ENCODE measurements at regions not wholly inside any gene's neighbourhood (a gene's known extent, or its start where the extent isn't known, plus 50 kb on each side); places are given as distances from the start of the nearest gene placed in this dataset.

DNA sequence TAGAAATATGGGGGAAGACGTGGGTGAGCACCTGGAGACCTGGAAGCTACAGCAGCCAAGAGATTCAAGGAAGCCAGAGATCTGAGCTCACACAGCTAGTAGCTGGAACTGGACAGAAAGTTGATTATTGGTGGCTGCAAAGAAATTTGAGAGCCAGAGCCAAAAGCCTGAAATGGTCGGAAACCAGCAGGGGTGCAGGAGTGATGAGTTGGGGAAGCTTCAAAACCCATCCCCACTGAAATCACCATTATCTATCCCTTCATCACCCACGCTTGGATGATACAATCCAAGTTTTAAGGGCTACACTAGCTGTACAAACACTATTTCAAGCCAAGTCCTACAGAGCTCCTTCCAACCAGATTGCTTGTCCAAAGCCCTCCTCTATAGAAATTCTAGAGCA, 296.1 kb upstream of the NEBL start:
- 17 to 100% (median 80%) methylated on average over 1 to 2 of the region's 3 CpGs; no CpG with 5 or more reads in 5 of the 10 experiments for WGBS, 10 experiments

DNA sequence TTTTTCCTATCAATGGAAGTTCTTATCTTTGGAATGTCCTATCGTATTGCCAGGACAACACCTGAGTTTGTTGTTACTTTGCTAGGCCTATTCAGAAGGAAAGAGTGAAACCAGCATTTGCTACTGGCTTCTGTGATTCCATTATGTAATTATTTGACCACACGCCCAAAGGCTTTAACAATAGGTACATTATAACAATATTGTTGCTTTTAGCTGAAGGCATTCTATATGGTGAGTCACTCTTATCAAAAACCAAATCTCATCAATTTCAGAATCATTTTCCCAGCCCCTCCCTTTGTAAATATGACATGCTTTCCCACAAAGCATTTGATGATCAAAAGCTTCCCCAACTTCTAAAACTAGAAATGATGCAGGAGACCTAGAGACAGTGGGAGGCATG, 294.4 kb upstream of the NEBL start:
- H3K27ac ChIP-seq, result no peak overlapping the region
- peak in 1 of 8 experiments; percentile 44 for ATAC-seq (replicated peaks in 6 of 8)
- H3K4me1 ChIP-seq (replicated peaks in 1 of 2), result peaks cover 0 to 4% of the 10 kb centered on the region in 2 donors
- 0 to 100% (median 92%) methylated on average over 1 to 2 of the region's 2 CpGs; no CpG with 5 or more reads in 3 of the 10 experiments for WGBS, 10 experiments
- H3K4me3 ChIP-seq, result no peak overlapping the region
- in situ Hi-C loops (cut with MboI; ENCODE audit: low pct_unique_long_range_greater_than_20kb in 2 of 9, low sequenced_read_pairs in 9 of 9, unreplicated experiment in 9 of 9), result no loop called here

More for the DNA sequence above, 296.1 kb upstream of the NEBL start:
- Histone ChIP-seq H3K4me1 (replicated peaks in 1 of 2) (peaks cover 0 to 4% of the 10 kb centered on the region in 2 donors), H3K27ac (no peak overlapping the region), H3K4me3 (no peak overlapping the region)
- ATAC-seq (replicated peaks in 6 of 8), result peak in 1 of 8 experiments; percentile 27
- in situ Hi-C loops (cut with MboI; ENCODE audit: low pct_unique_long_range_greater_than_20kb in 2 of 9, low sequenced_read_pairs in 9 of 9, unreplicated experiment in 9 of 9), result no loop called here

DNA sequence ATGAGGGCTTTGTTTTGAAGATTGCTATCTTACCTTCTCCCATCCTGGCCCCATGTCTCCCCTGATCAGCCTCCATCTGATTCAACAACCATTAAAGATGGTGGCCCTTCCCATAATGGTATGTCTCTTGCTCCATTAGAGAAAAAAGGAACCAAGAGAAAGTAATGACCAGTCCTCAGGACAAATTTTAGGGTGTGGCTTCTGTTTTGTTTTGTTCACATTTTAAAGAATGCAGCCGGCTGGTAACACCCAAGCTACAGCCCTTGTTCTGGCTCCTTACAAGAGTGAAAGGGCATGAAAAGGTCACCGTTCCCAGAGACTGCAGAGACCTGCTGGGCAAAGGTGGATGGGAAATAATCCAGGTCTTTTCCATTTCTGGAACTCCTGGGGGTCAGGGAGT, 287.9 kb upstream of the NEBL start:
- Histone ChIP-seq H3K27ac (no peak overlapping the region), H3K4me3 (no peak overlapping the region), H3K4me1 (replicated peaks in 1 of 2) (peaks cover 0 to 6% of the 10 kb centered on the region in 2 donors)
- in situ Hi-C loops (cut with MboI; ENCODE audit: low pct_unique_long_range_greater_than_20kb in 2 of 9, low sequenced_read_pairs in 9 of 9, unreplicated experiment in 9 of 9), result no loop called here
- WGBS, 10 experiments, result 8 to 100% (median 67%) methylated on average over 1 to 2 of the region's 2 CpGs; no CpG with 5 or more reads in 2 of the 10 experiments
- peak in 2 of 8 experiments; percentile 31 to 81 for ATAC-seq (replicated peaks in 6 of 8)

DNA sequence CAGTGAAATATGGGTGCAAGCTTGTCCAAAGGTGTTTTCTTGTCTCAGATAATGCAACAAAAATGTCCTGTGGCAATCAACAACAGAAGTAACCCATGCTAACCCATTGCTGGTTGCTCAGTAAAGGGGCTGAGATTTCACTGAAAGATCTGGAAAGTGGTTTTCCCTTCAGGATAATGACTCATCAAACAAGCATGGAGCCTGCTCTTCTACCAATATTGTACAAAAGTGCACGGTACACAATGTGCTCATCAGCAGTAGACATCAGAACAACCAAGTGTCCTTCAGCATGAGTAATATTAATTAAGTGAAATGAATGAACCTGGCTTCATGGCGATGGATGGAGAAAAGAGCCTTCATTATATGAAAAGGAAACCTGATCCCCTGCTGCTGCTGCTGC, 287.1 kb upstream of the NEBL start:
- Histone ChIP-seq H3K4me1 (replicated peaks in 1 of 2) (peaks cover 0 to 6% of the 10 kb centered on the region in 2 donors), H3K4me3 (no peak overlapping the region), H3K27ac (no peak overlapping the region)
- peak in 2 of 8 experiments; percentile 54 to 70 for ATAC-seq (replicated peaks in 6 of 8)
- WGBS, 10 experiments, result 6 to 100% (median 50%) methylated on average over 1 to 2 of the region's 2 CpGs; no CpG with 5 or more reads in 1 of the 10 experiments
- in situ Hi-C loops (cut with MboI; ENCODE audit: low pct_unique_long_range_greater_than_20kb in 2 of 9, low sequenced_read_pairs in 9 of 9, unreplicated experiment in 9 of 9), result no loop called here

DNA sequence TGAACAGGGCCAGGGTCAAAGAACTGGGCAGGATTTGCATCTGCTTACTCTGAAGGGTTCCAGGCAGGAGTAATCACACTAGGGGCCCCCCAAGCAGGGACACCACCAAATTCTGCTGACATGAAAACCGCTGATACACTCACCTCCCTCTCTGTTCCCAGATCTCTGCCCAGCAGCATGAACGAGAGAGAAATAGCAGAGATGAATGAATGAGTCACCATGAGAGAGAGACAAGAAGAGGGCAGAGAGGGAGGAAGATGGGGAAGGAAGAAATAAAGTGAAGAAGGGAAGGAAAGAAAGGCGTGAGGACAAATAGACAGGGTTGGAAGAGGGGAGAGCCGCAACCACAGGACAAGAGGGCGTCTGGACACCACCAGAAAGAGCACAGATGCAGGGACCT, 285.9 kb upstream of the NEBL start:
- no peak overlapping the region for H3K27ac ChIP-seq
- H3K4me3 ChIP-seq, result no peak overlapping the region
- H3K4me1 ChIP-seq (replicated peaks in 1 of 2), result peaks cover 0 to 6% of the 10 kb centered on the region in 2 donors
- in situ Hi-C loops (cut with MboI; ENCODE audit: low pct_unique_long_range_greater_than_20kb in 2 of 9, low sequenced_read_pairs in 9 of 9, unreplicated experiment in 9 of 9), result no loop called here
- ATAC-seq (replicated peaks in 6 of 8), result no peak
- 43 to 100% (median 87%) methylated on average over 1 to 5 of the region's 5 CpGs; no CpG with 5 or more reads in 1 of the 10 experiments for WGBS, 10 experiments

DNA sequence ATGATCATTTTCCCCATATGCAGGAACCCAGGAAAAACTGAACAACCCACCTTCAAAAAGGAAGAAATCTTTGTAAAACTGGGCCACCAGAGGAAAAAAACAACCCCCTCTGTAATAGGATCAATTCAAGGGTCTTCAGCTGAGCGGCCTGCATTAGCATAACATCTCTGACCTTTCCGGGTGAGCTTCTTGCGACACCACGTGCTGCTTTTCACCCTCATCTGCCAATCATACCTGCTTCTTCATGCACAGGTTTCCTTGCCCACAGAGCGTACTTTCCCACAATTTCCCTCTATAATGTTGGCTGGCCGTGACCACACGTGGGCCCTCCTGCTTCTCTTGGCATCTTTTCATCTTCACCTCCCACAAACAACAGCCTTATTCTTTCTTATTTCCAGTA, 284.3 kb upstream of the NEBL start:
- 0 to 100% (median 73%) methylated on average over 1 to 7 of the region's 7 CpGs; no CpG with 5 or more reads in 1 of the 10 experiments for WGBS, 10 experiments
- no peak overlapping the region for H3K27ac ChIP-seq
- ATAC-seq (replicated peaks in 6 of 8), result no peak
- H3K4me3 ChIP-seq, result no peak overlapping the region
- in situ Hi-C loops (cut with MboI; ENCODE audit: low pct_unique_long_range_greater_than_20kb in 2 of 9, low sequenced_read_pairs in 9 of 9, unreplicated experiment in 9 of 9), result no loop called here
- peaks cover 0 to 10% of the 10 kb centered on the region in 2 donors for H3K4me1 ChIP-seq (replicated peaks in 1 of 2)

DNA sequence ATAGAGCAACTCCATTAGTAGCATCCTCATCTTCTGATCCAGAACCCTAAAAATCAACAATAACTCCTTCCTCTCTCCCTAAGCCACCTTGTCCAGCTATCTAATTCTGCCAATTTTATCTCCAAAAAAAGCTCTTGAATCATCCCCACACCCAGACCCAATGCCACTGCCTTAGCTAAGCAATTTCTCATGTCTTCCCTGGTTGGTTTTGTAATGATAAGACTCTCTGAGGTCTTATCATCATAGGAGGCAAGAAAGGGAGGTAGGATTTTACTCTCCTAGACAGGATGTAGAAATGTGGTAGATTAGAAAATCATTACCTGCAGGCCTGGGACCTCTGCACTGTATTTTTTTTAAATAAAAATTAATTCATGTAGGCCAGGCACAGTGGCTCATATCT, 283.5 kb upstream of the NEBL start:
- H3K4me1 ChIP-seq (replicated peaks in 1 of 2), result peaks cover 0 to 14% of the 10 kb centered on the region in 2 donors
- H3K4me3 ChIP-seq, result no peak overlapping the region
- no peak for ATAC-seq (replicated peaks in 6 of 8)
- in situ Hi-C loops (cut with MboI; ENCODE audit: low pct_unique_long_range_greater_than_20kb in 2 of 9, low sequenced_read_pairs in 9 of 9, unreplicated experiment in 9 of 9), result no loop called here
- H3K27ac ChIP-seq, result no peak overlapping the region

DNA sequence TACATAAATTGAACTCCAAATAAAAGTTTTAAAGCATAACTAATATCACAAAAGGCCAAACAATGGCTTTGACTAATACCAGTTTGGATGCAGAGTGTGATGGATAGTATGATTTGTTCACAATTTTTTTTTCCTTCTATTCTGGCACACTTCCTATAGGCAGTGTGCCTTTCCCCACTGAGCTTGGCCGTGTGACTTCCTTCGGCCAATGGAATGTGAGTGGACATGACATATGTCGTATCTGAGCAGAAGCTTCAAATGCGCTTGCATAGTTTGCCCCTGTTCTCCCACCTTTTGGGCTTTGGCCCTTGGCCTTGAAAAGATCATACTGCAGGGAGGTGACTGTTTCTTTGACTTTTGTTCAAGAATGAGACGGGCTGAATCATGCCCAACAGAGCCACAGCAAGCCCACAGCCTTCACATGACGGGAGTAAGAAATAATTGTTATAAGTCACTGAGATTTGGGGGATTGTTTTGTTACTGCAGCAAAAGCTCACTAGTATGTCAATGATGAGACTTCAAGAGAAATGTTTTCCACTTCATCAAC, 279.9 kb upstream of the NEBL start:
- in situ Hi-C loops (cut with MboI; ENCODE audit: low pct_unique_long_range_greater_than_20kb in 2 of 9, low sequenced_read_pairs in 9 of 9, unreplicated experiment in 9 of 9), result no loop called here
- H3K4me3 ChIP-seq, result no peak overlapping the region
- H3K4me1 ChIP-seq (replicated peaks in 1 of 2), result peaks cover 11 to 21% of the 10 kb centered on the region in 2 donors
- no peak overlapping the region for H3K27ac ChIP-seq
- 60 to 100% (median 80%) methylated on average over 2 to 5 of the region's 6 CpGs; no CpG with 5 or more reads in 3 of the 10 experiments for WGBS, 10 experiments
- no peak for ATAC-seq (replicated peaks in 6 of 8)

DNA sequence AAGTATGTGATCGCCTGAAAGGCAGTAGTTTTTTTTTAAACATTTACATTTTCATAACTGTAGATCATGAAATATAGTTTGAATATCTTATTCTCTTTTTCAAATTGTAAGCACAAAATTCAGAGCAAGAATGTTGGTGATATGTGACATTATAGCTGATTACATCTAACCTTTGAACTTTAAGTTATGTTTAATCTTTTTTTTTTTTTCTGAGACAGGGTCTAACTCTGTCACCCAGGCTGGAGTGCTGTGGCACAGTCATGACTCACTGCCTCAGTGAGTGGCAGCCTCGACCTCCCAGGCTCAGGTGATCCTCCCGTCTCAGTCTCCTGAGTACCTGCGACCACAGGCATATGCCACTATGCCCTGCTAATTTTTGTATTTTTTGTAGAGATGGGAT, 278.7 kb upstream of the NEBL start:
- in situ Hi-C loops (cut with MboI; ENCODE audit: low pct_unique_long_range_greater_than_20kb in 2 of 9, low sequenced_read_pairs in 9 of 9, unreplicated experiment in 9 of 9), result no loop called here
- peaks cover 11 to 23% of the 10 kb centered on the region in 2 donors for H3K4me1 ChIP-seq (replicated peaks in 1 of 2)
- H3K4me3 ChIP-seq, result peak overlapping the region in 1 of 5 donors; percentile 88
- no peak for ATAC-seq (replicated peaks in 6 of 8)
- WGBS, 10 experiments, result 50 to 100% (median 78%) methylated on average over 1 to 4 of the region's 4 CpGs; no CpG with 5 or more reads in 1 of the 10 experiments
- peak overlapping the region in 1 of 2 donors; percentile 92 for H3K27ac ChIP-seq

DNA sequence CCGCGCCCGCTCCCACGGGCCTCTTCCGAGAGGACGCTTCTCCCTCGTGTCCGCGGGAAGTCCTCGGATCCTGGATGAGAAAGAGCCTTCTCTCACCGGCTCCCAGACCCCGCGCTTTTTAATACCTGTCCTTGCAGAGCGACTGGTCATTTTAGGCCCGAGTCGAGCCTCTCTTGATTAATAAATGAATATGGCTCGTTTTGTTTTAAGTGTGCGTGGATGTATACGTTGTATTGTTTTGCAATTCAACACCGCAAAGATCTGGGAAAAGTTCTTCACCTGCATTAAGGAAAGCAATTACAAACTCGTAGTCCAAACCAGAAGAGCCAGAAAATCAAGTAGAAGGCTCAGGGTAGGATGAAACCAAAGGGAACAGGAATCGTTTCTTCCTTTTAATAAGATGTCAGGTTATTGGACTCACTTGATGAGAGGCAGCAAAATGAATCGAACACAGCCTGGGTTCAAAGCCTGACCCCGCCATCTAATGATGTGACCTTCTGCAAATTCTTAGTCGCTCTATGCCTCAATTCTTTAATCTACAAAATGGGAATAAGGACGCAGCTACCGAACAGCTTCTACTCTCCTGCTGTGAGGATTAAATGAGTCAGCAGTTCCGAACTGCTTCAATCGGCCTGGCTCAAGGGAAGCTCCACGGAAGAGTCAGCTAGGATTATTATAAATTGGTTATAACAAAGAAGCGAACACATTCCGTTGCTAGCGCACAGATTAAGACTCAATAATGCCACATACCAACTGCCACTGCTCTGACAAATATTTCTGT, 277.8 kb upstream of the NEBL start:
- WGBS, 10 experiments, result 18 to 91% (median 45%) methylated on average over 2 to 20 of the region's 33 CpGs
- peak overlapping the region; percentile 58 to 96 (median 78) for H3K4me3 ChIP-seq
- in situ Hi-C loops (cut with MboI; ENCODE audit: low pct_unique_long_range_greater_than_20kb in 2 of 9, low sequenced_read_pairs in 9 of 9, unreplicated experiment in 9 of 9), result no loop called here
- H3K27ac ChIP-seq, result peak overlapping the region; percentile 51 to 92
- ATAC-seq (replicated peaks in 6 of 8), result no peak
- H3K4me1 ChIP-seq (replicated peaks in 1 of 2), result peaks cover 11 to 27% of the 10 kb centered on the region in 2 donors

DNA sequence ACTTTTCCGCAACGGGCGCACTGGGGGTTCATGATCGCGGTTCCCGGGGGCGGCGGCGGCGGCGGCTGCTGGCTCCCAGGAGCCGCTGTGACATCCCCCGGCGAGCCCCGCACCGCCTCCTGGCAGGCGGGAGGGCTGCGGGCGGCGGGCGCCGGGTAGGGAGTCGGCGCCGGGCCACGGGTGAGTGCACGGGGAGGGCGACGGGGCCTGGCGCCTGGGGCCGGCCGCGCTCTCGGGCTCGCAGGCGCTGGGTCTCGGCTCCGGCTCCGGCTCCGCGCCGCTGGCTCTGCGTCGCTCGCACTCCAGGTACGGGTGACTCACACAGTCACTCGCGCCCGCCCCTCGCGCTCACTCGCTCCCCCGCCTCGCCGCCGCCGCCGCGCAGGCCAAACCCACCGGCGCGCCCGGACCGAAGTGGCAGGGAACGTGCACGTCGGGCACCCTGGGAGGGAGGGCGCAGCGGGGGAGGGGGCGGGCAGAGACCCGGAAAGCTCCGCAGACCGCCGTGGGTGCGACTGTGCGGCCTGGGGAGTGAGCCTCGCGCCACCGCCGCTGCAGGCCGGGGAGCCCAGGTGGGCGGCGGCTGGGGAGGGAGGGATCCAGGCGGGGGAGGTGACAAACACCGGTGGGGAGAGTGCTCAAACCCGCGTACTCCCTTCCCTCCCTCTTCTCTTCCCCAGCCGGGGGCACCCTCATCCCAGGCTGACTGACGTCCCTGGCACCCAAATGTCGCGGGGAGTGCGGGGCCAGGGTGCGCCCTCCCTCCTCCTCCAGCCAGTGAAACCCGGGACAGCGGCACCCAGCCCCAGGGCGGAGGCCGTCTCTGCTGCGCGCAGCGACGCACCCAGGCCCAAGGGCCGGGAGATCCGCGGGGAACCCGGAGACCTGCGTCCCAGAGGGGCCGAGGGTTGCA, 276.9 kb upstream of the NEBL start:
- peak overlapping the region; percentile 58 to 96 (median 78) for H3K4me3 ChIP-seq
- peak; percentile 29 to 83 (median 78) for ATAC-seq (replicated peaks in 6 of 8)
- peaks cover 17 to 33% of the 10 kb centered on the region in 2 donors for H3K4me1 ChIP-seq (replicated peaks in 1 of 2)
- WGBS, 10 experiments, result 0 to 25% (median 0%) methylated on average over 1 to 17 of the region's 107 CpGs; no CpG with 5 or more reads in 4 of the 10 experiments
- in situ Hi-C loops (cut with MboI; ENCODE audit: low pct_unique_long_range_greater_than_20kb in 2 of 9, low sequenced_read_pairs in 9 of 9, unreplicated experiment in 9 of 9), result no loop called here
- H3K27ac ChIP-seq, result peak overlapping the region; percentile 51 to 92

DNA sequence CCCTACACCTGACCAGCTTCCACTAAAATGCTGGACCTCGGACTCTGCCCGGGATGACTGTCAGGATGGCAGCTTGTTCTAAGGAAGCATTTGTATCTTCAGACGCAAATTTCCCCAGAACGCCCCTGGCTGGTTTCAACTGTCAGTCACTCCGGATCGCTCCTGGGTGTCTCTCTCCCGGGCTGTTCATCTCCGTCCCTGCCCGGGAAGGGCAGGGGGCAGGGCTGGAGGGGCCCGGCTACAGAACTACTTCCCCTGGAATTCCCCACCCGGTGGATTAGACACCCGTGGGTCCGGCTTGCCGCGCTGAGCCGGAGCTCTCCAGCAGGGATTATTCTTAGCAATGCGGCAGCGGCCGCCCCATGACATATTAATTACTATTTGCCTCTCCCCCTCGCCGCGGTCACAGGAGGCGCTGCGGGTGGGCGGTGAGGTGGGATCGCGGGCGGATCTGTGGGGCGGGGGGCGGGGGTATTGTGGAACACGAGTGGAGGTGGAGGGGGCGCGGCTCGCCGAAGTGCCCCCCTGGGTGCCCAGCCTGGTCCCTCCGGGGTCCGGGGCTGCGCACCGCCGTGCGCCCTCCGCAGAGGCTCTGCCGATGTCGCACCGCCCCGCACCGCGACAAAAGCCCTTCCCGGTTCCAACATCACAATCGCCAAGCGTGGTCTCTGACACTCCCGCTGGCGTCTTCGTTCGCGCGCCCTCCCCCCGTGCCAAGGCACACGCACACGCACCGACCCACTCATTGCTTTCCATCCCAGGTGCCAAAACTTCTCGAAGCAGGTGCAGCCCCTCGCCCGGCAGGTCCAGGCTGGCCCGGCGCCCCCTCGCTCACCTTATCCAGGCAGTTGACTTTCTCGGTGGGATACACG, 276.1 kb upstream of the NEBL start:
- Histone ChIP-seq H3K27ac (peak overlapping the region; percentile 51 to 92), H3K4me3 (peak overlapping the region; percentile 58 to 96 (median 78)), H3K4me1 (replicated peaks in 1 of 2) (peaks cover 21 to 35% of the 10 kb centered on the region in 2 donors)
- 0 to 5% (median 3%) methylated on average over 2 to 27 of the region's 69 CpGs; no CpG with 5 or more reads in 3 of the 10 experiments for WGBS, 10 experiments
- peak in 7 of 8 experiments; percentile 12 to 43 (median 34) for ATAC-seq (replicated peaks in 6 of 8)
- in situ Hi-C loops (cut with MboI; ENCODE audit: low pct_unique_long_range_greater_than_20kb in 2 of 9, low sequenced_read_pairs in 9 of 9, unreplicated experiment in 9 of 9), result no loop called here
